ENCODE measurements at regions not wholly inside any gene's neighbourhood (a gene's known extent, or its start where the extent isn't known, plus 50 kb on each side); places are given as distances from the start of the nearest gene placed in this dataset.
"Not testable (repeated sequence)": the region's sequence is repeated elsewhere in the genome, so short reads cannot be mapped to it uniquely, and the experiment has no call there.

DNA sequence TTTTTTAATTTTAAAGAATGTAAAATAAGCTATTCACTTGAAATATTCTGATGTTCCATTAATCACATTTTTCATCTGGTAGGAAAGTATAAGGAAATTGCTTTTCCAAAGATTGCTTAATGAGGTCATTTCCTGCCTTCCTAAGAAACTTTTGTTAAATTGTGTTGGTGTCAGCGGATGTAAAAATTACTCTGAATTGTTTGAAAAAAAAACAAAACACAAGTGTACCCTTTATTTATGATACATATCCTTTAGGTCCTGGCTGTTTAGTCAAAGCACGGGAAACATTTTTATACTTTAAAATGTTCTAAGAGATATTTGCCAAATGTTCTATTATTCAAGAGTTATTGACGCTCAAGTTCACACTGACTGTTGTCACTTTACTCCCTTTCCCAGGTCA lies 1357.4 kb upstream of the GOT2 start:
- H3K27me3 ChIP-seq: no peaks in the 10 kb centered on the region
- H3K27ac ChIP-seq: no peak overlapping the region
- H3K36me3 ChIP-seq: no peaks in the 10 kb centered on the region
- no peaks in the 10 kb centered on the region for H3K4me1 ChIP-seq
- no peak for DNase-seq
- in situ Hi-C loops (cut with MboI; ENCODE audit: low sequenced_read_pairs in 4 of 4): no loop called here
- no peak for ATAC-seq
- intact Hi-C loops (cut with DNase I; ENCODE audit: low total_unique reads): no loop called here
- H3K4me3 ChIP-seq: no peak overlapping the region
- TF ChIP-seq, protein P1, sequence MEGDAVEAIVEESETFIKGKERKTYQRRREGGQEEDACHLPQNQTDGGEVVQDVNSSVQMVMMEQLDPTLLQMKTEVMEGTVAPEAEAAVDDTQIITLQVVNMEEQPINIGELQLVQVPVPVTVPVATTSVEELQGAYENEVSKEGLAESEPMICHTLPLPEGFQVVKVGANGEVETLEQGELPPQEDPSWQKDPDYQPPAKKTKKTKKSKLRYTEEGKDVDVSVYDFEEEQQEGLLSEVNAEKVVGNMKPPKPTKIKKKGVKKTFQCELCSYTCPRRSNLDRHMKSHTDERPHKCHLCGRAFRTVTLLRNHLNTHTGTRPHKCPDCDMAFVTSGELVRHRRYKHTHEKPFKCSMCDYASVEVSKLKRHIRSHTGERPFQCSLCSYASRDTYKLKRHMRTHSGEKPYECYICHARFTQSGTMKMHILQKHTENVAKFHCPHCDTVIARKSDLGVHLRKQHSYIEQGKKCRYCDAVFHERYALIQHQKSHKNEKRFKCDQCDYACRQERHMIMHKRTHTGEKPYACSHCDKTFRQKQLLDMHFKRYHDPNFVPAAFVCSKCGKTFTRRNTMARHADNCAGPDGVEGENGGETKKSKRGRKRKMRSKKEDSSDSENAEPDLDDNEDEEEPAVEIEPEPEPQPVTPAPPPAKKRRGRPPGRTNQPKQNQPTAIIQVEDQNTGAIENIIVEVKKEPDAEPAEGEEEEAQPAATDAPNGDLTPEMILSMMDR (IDR thresholded peaks at IDR 0.05 in 4 of 5, conservative IDR thresholded peaks at IDR 0.05 in 1 of 5): no peak
- no peak for TF ChIP-seq POLR2A (IDR thresholded peaks at IDR 0.05)
- no peaks in the 10 kb centered on the region for H3K9me3 ChIP-seq

DNA sequence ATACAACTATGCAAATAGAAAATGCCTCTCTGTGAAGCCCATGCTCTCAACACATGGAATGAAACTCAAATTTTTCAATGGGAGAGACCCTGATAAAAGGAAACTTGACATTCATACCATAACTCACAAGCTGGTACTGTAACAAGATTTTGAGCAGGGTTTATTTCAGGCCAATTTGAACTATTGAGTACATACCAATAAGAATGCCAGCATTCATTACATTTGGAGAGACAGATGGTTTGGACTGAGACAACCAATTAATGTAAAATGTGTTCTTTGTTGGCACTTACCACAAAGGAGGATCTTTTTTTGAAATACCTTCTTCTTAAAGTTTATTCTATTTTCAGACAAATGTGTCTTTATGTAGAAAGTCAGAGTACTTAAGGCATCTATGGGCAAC lies 1357.0 kb upstream of the GOT2 start:
- H3K4me1 ChIP-seq: no peaks in the 10 kb centered on the region
- H3K4me3 ChIP-seq: no peak overlapping the region
- H3K36me3 ChIP-seq: no peaks in the 10 kb centered on the region
- H3K27ac ChIP-seq: no peak overlapping the region
- ATAC-seq: no peak
- intact Hi-C loops (cut with DNase I; ENCODE audit: low total_unique reads) (no loop called here), in situ Hi-C loops (cut with MboI; ENCODE audit: low sequenced_read_pairs in 4 of 4) (no loop called here)
- no peak for TF ChIP-seq POLR2A (IDR thresholded peaks at IDR 0.05)
- TF ChIP-seq, protein P1 (IDR thresholded peaks at IDR 0.05 in 4 of 5, conservative IDR thresholded peaks at IDR 0.05 in 1 of 5): no peak
- H3K9me3 ChIP-seq: no peaks in the 10 kb centered on the region
- H3K27me3 ChIP-seq: no peaks in the 10 kb centered on the region
- no peak for DNase-seq

DNA sequence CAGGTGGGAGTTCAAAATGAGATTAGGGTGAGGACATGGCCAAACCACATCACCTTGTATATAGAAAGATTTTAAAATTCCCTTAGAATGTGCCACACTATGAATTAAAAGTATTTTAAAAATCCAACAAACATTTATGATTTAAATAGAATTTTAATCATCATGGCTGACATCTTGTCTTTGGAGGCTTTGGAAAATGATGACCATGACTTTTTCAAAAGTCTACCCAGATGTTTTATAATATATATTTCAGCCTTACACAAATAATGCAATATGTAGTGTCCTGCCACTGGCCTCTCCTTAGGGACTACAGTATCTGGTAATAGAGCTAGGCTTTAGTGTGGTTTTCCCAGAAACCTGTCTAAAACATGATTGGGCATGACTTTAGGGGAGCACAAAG lies 1353.4 kb upstream of the GOT2 start:
- intact Hi-C loops (cut with DNase I; ENCODE audit: low total_unique reads) (no loop called here), in situ Hi-C loops (cut with MboI; ENCODE audit: low sequenced_read_pairs in 4 of 4) (no loop called here)
- Histone ChIP-seq H3K4me1 (no peaks in the 10 kb centered on the region), H3K9me3 (no peaks in the 10 kb centered on the region), H3K27ac (no peak overlapping the region), H3K36me3 (no peaks in the 10 kb centered on the region), H3K27me3 (no peaks in the 10 kb centered on the region), H3K4me3 (no peak overlapping the region)
- TF ChIP-seq, protein P1 (IDR thresholded peaks at IDR 0.05 in 4 of 5, conservative IDR thresholded peaks at IDR 0.05 in 1 of 5): no peak
- no peak for TF ChIP-seq POLR2A (IDR thresholded peaks at IDR 0.05)
- ATAC-seq: no peak
- no peak for DNase-seq

DNA sequence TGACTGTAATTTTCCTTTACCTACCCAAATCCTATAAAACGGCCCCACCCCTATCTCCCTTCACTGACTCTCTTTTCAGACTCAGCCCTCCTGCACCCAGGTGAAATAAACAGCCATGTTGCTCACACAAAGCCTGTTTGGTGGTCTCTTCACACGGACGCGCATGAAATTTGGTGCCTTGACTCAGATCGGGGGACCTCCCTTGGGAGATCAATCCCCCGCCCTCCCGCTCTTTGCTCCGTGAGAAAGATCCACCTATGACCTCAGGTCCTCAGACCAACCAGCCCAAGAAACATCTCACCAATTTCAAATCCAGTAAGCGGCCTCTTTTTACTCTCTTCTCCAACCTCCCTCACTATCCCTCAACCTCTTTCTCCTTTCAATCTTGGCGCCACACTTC lies 1344.7 kb upstream of the GOT2 start:
- in situ Hi-C loops (cut with MboI; ENCODE audit: low sequenced_read_pairs in 4 of 4); ATAC-seq; intact Hi-C loops (cut with DNase I; ENCODE audit: low total_unique reads); H3K27me3 ChIP-seq; H3K4me1 ChIP-seq; H3K36me3 ChIP-seq; H3K4me3 ChIP-seq; H3K9me3 ChIP-seq; DNase-seq; H3K27ac ChIP-seq: not testable (repeated sequence)

DNA sequence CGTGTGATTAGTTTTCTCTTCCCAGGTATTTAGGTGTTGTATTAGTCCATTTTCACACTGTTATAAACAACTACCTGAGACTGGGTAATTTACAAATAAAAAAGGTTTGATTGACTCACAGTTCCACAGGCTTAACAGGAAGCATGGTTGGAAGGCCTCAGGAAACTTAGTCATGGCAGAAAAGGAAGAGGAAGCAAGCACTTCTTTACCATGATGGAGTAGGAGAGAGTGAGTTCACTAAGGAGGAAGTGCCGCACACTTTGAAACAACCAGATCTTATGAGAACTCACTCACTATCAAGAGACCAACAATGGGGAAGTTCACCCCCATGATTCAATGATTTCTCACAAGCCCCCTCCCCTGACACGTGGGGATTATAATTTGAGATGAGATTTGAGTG lies 1343.7 kb upstream of the GOT2 start:
- H3K4me3 ChIP-seq: no peak overlapping the region
- TF ChIP-seq POLR2A (IDR thresholded peaks at IDR 0.05): no peak
- TF ChIP-seq, protein P1 (IDR thresholded peaks at IDR 0.05 in 4 of 5, conservative IDR thresholded peaks at IDR 0.05 in 1 of 5): no peak
- no peaks in the 10 kb centered on the region for H3K4me1 ChIP-seq
- no peaks in the 10 kb centered on the region for H3K27me3 ChIP-seq
- H3K27ac ChIP-seq: no peak overlapping the region
- H3K36me3 ChIP-seq: no peaks in the 10 kb centered on the region
- no peaks in the 10 kb centered on the region for H3K9me3 ChIP-seq
- ATAC-seq: no peak
- intact Hi-C loops (cut with DNase I; ENCODE audit: low total_unique reads) (no loop called here), in situ Hi-C loops (cut with MboI; ENCODE audit: low sequenced_read_pairs in 4 of 4) (no loop called here)
- no peak for DNase-seq
